ENCODE measurements at regions not wholly inside any gene's neighbourhood (a gene's known extent, or its start where the extent isn't known, plus 50 kb on each side); places are given as distances from the start of the nearest gene placed in this dataset.

DNA sequence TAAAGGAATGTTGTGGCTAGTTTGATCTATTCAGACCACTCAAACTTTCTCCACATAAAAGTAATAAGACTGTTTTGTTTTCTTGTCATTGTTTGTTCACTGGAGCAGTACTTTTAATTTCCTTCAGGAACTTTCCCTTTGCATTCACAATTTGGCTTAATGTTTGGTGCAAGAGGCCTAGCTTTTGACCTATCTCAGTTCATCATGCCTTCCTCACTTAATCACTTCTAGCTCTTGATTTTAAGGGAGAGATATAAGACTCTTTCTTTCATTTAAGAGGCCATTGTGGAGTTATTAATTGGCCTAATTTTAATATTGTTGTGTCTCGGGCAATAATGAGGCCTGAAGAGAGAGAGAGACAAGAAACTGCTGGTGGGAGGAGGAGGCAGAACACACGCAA, 371.7 kb upstream of the DEPDC1 start:
- TF ChIP-seq, protein P1, sequence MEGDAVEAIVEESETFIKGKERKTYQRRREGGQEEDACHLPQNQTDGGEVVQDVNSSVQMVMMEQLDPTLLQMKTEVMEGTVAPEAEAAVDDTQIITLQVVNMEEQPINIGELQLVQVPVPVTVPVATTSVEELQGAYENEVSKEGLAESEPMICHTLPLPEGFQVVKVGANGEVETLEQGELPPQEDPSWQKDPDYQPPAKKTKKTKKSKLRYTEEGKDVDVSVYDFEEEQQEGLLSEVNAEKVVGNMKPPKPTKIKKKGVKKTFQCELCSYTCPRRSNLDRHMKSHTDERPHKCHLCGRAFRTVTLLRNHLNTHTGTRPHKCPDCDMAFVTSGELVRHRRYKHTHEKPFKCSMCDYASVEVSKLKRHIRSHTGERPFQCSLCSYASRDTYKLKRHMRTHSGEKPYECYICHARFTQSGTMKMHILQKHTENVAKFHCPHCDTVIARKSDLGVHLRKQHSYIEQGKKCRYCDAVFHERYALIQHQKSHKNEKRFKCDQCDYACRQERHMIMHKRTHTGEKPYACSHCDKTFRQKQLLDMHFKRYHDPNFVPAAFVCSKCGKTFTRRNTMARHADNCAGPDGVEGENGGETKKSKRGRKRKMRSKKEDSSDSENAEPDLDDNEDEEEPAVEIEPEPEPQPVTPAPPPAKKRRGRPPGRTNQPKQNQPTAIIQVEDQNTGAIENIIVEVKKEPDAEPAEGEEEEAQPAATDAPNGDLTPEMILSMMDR (IDR thresholded peaks at IDR 0.05): no peak
- no peak for TF ChIP-seq POLR2A (IDR thresholded peaks at IDR 0.05)
